C4-2B (cell line): ENCODE measurements at regions not wholly inside any gene's neighbourhood (a gene's known extent, or its start where the extent isn't known, plus 50 kb on each side); places are given as distances from the start of the nearest gene placed in this dataset.

Experiments used
- H3K27ac ChIP-seq: fragments of 450-650 bp; 2 replicates; pipeline ENCODE4 v1.5.1; 2017
- CTCF ChIP-seq: fragments of 450-650 bp; conservative IDR thresholded peaks from 2 replicates; pipeline ENCODE4 v1.5.1; 2017; ENCODE audit warnings: mild to moderate bottlenecking
- ZFX ChIP-seq: fragments of 450-650 bp; IDR thresholded peaks from 2 replicates; pipeline ENCODE4 v1.6.1; 2017

GRCh38 chr13:72316716-72317115, 410.7 kb downstream of the MZT1 start:
- TF ChIP-seq ZFX (no peak), CTCF (no peak)
- no peak overlapping the region for H3K27ac ChIP-seq

GRCh38 chr13:72315312-72315711, 412.1 kb downstream of the MZT1 start:
- TF ChIP-seq ZFX (no peak), CTCF (no peak)

DNA sequence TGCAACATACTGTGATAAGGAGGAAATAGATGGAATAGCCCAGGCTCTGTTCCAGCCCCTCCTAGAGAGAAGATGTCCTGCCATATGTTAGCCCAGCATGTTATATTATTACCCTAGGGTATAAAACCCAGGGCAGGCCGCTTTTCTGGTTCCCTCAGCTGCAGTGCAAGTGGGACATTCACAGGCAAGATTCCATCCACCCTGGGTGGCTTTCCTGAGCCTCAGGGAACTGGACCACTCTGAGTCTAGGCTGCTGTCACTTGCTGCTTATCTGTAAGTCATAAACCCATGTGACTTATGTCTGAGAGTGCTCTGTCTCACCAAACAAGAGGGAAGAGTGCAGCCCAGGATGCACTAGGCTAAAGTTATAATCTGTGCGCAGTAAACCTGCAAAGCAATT, 413.2 kb downstream of the MZT1 start:
- H3K27ac ChIP-seq = no peak overlapping the region
- no peak for TF ChIP-seq ZFX
- TF ChIP-seq CTCF = no peak

More at GRCh38 chr13:72315312-72315711, 412.1 kb downstream of the MZT1 start:
- no peak overlapping the region for H3K27ac ChIP-seq

- H3K27ac ChIP-seq = no peak overlapping the region
These were observed 413.9 kb downstream of the MZT1 start for GRCh38 chr13:72313546-72313945.

DNA sequence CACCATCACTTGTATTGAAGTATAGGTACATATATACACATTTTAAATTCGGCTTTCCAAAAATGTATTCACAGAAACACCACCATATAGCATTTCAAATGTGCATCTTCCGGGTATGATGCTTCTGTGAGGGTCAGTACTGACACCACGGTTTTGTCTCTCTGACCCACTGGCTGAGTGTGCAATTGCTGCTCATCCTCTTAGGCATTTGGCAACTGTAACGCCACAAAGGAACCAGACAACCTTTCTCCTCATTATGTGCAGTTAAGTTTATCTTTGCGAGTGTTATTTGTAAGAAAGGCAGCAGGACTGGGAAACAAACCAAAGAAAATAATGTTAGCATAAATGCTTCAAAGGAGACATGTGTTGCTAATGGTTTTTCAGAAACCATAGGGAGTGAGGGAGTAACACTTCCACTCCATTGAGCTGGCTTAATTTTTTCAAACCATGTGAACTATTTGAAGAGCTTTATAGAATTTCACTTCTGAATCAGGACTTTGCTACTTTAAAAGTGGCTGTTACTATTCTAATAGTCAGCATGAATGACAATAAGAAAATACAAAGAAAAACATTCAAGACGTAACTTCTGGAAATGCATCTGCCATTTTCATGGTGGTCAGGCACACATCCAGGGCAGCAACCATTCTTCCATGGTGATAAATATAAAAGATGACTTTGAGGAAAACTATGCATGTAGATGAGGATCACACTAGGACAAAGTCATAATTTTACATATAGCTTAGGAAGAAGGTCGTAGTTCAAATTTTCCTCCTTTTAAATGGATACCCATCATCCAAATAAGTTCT, 423.3 kb downstream of the MZT1 start:
- no peak overlapping the region for H3K27ac ChIP-seq
- TF ChIP-seq CTCF (no peak), ZFX (no peak)

More at GRCh38 chr13:72313546-72313945, 413.9 kb downstream of the MZT1 start:
- no peak for TF ChIP-seq ZFX
- TF ChIP-seq CTCF = no peak

GRCh38 chr13:72296246-72296645, 429.2 kb upstream of the DACH1 start:
- H3K27ac ChIP-seq = no peak overlapping the region
- no peak for TF ChIP-seq CTCF

DNA sequence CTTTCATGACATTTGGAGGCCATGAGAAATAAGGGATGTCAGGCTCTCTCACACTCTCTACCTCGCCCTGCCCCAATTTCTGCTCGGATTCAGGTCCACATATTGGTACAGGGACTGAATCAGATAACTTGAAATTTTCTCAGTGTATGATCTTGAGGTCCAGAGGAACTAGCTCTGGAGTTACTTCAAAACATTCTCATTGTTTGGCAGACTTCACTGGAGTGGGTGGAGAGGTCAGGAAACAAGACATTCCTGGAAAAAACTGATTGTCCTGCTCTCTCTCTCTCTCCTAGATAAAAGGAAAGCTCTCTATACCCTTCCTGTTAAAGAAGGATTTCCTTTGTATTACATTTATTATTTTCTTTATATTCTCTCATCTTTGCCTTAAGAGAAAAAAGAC, 428.1 kb upstream of the DACH1 start:
- no peak overlapping the region for H3K27ac ChIP-seq
- no peak for TF ChIP-seq CTCF
- TF ChIP-seq ZFX = no peak
